Liver (tissue), 8 donors: ENCODE measurements at regions not wholly inside any gene's neighbourhood (a gene's known extent, or its start where the extent isn't known, plus 50 kb on each side); places are given as distances from the start of the nearest gene placed in this dataset.

Experiments
- DNase-seq: peaks from one replicate; pipeline ENCODE4 v3.0.0-alpha.2; 2017; ENCODE audit warnings: low spot score
- H3K27ac ChIP-seq, 2 donors: one replicate each; pipeline ENCODE4 v1.7.0; 2013; ENCODE audit warnings: inconsistent platforms in 2 of 2, low read length in 2 of 2, control low read depth in 1 of 2, low read depth in 1 of 2, mild to moderate bottlenecking in 1 of 2
- H3K27me3 ChIP-seq, 4 donors: one replicate each; pipeline versions ENCODE4 v1.6.1 to v1.7.0; 2013; ENCODE audit warnings: low read length in 3 of 4, inconsistent platforms in 1 of 4, mild to moderate bottlenecking in 1 of 4, moderate library complexity in 1 of 4; ENCODE audit not compliant: control insufficient read depth in 4 of 4, insufficient read depth in 4 of 4
- H3K36me3 ChIP-seq, 4 donors: one replicate each; pipeline versions ENCODE4 v1.6.1 to v1.7.0; 2013; ENCODE audit warnings: low read length in 3 of 4, mild to moderate bottlenecking in 3 of 4, low read depth in 1 of 4, moderate library complexity in 1 of 4; ENCODE audit not compliant: control insufficient read depth in 4 of 4, insufficient read depth in 3 of 4
- H3K4me1 ChIP-seq, 4 donors: one replicate each; pipeline versions ENCODE4 v1.6.1 to v1.7.0; 2013; ENCODE audit warnings: low read length in 3 of 4, mild to moderate bottlenecking in 3 of 4, moderate library complexity in 1 of 4; ENCODE audit not compliant: control insufficient read depth in 4 of 4, insufficient read depth in 4 of 4
- H3K4me3 ChIP-seq, 3 donors: one replicate each; pipeline versions ENCODE4 v1.6.1 to v1.7.0; 2013; ENCODE audit warnings: low read length in 3 of 3, control low read depth in 1 of 3, low read depth in 1 of 3, mild to moderate bottlenecking in 1 of 3
- H3K9ac ChIP-seq, 2 donors: one replicate each; pipeline ENCODE4 v1.7.0; 2013; ENCODE audit warnings: low read length in 2 of 2, mild to moderate bottlenecking in 2 of 2, moderate library complexity in 2 of 2, control low read depth in 1 of 2, low read depth in 1 of 2
- H3K9me3 ChIP-seq, 4 donors: one replicate each; pipeline versions ENCODE4 v1.6.1 to v1.7.0; 2013; ENCODE audit warnings: low read length in 3 of 4; ENCODE audit not compliant: control insufficient read depth in 4 of 4
- EGR1 ChIP-seq, 2 donors: IDR thresholded peaks; 2 replicates each; pipeline ENCODE4 v1.6.1; 2016 to 2018; ENCODE audit warnings: antibody characterized with exemption in 2 of 2, low read depth in 2 of 2
- FOXA1 ChIP-seq: IDR thresholded peaks from 2 replicates; pipeline ENCODE4 v1.6.1; 2016; ENCODE audit warnings: antibody characterized with exemption
- FOXA2 ChIP-seq: IDR thresholded peaks from 2 replicates; pipeline ENCODE4 v1.6.1; 2016; ENCODE audit warnings: antibody characterized with exemption
- GABPA ChIP-seq, 2 donors: IDR thresholded peaks in 1 of 2; conservative IDR thresholded peaks in 1 of 2; 2 replicates each; pipeline ENCODE4 v1.6.1; 2016; ENCODE audit warnings: antibody characterized with exemption in 2 of 2, mild to moderate bottlenecking in 1 of 2, moderate library complexity in 1 of 2
- HNF4A ChIP-seq, 2 donors: conservative IDR thresholded peaks; 2 replicates each; pipeline ENCODE4 v1.6.1; 2016; ENCODE audit warnings: antibody characterized with exemption in 2 of 2, mild to moderate bottlenecking in 2 of 2
- HNF4G ChIP-seq: IDR thresholded peaks from 2 replicates; pipeline ENCODE4 v1.6.1; 2016; ENCODE audit warnings: antibody characterized with exemption
- JUND ChIP-seq, 2 donors: IDR thresholded peaks; 2 replicates each; pipeline ENCODE4 v1.6.1; 2016; ENCODE audit warnings: antibody characterized with exemption in 2 of 2
- NR2F2 ChIP-seq: IDR thresholded peaks from 2 replicates; pipeline ENCODE4 v1.6.1; 2016; ENCODE audit warnings: antibody characterized with exemption
- RAD21 ChIP-seq, 2 donors: IDR thresholded peaks; 2 replicates each; pipeline ENCODE4 v1.6.1; 2016; ENCODE audit warnings: antibody characterized with exemption in 2 of 2, mild to moderate bottlenecking in 2 of 2
- RXRA ChIP-seq, 2 donors: IDR thresholded peaks; 2 replicates each; pipeline ENCODE4 v1.6.1; 2017 to 2018; ENCODE audit warnings: antibody characterized with exemption in 2 of 2, mild to moderate bottlenecking in 1 of 2
- SP1 ChIP-seq: IDR thresholded peaks from 2 replicates; pipeline ENCODE4 v1.6.1; 2018; ENCODE audit warnings: antibody characterized with exemption, mild to moderate bottlenecking
- TAF1 ChIP-seq: conservative IDR thresholded peaks from 2 replicates; pipeline ENCODE4 v1.6.1; 2016; ENCODE audit warnings: antibody characterized with exemption, mild to moderate bottlenecking
- YY1 ChIP-seq: IDR thresholded peaks from 2 replicates; pipeline ENCODE4 v1.6.1; 2016; ENCODE audit warnings: antibody characterized with exemption, mild to moderate bottlenecking
- WGBS: extraction: QIAGEN DNeasy Blood & Tissue Kit; methylation state at CpG from one replicate; pipeline ENCODE4 v1.1.7; 2013; 5-methylcytosine and 5-hydroxymethylcytosine counted together
- TF ChIP-seq, protein P1 (sequence below): IDR thresholded peaks from 2 replicates; pipeline ENCODE4 v1.6.1; 2016; ENCODE audit warnings: antibody characterized with exemption
- TF ChIP-seq, protein P2 (sequence below): fragments of 150-350 bp; IDR thresholded peaks from 2 replicates; pipeline ENCODE4 v1.5.1; 2017; ENCODE audit warnings: improper control_type of control experiment, low read depth, low read length; ENCODE audit not compliant: missing input control
- TF ChIP-seq, protein P3 (sequence below): IDR thresholded peaks from 2 replicates; pipeline ENCODE4 v1.6.1; 2016; ENCODE audit warnings: antibody characterized with exemption, mild to moderate bottlenecking
- TF ChIP-seq, protein P4 (sequence below): IDR thresholded peaks from 2 replicates; pipeline ENCODE4 v1.6.1; 2016; ENCODE audit warnings: antibody characterized with exemption
- TF ChIP-seq, protein P5 (sequence below): IDR thresholded peaks from 2 replicates; pipeline ENCODE4 v1.6.1; 2016; ENCODE audit warnings: antibody characterized with exemption
- donor health status: healthy.
- donor health status: healthy.
- donor health status: healthy.
- donor health status: healthy.
- donor health status: healthy.

DNA sequence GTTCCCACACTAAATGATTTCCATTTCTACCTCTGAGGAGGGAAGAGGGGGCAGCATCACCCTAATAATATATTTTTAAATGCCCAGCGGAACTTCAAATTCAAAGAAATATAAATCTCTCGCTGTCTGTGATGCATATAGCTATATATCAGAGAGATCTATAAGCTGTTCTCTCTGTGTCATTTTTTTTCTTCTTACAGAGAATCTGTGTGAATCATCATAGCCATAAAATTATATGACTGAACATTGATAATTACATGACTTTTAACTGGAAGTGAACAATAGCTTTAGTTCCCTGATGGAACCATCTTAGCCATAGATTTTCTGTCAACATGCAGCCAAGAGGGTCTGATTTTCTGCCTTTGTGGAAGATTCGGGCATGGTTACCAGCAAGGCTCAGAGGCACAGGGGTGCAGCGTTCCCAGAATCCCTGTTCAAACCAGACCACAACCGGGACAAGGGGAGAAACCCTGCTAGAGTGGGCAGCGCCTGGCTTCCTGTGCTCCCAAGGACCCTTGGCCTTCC lies 93.7 kb upstream of the OSMR start:
- DNase-seq, result no peak
- H3K9ac ChIP-seq, result no peak overlapping the region
- no peak for TF ChIP-seq RAD21 (IDR thresholded peaks at IDR 0.05)
- TF ChIP-seq RXRA (IDR thresholded peaks at IDR 0.05), result no peak
- no peak for TF ChIP-seq YY1
- TF ChIP-seq, protein P1, sequence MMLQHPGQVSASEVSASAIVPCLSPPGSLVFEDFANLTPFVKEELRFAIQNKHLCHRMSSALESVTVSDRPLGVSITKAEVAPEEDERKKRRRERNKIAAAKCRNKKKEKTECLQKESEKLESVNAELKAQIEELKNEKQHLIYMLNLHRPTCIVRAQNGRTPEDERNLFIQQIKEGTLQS, result no peak
- TF ChIP-seq, protein P2, sequence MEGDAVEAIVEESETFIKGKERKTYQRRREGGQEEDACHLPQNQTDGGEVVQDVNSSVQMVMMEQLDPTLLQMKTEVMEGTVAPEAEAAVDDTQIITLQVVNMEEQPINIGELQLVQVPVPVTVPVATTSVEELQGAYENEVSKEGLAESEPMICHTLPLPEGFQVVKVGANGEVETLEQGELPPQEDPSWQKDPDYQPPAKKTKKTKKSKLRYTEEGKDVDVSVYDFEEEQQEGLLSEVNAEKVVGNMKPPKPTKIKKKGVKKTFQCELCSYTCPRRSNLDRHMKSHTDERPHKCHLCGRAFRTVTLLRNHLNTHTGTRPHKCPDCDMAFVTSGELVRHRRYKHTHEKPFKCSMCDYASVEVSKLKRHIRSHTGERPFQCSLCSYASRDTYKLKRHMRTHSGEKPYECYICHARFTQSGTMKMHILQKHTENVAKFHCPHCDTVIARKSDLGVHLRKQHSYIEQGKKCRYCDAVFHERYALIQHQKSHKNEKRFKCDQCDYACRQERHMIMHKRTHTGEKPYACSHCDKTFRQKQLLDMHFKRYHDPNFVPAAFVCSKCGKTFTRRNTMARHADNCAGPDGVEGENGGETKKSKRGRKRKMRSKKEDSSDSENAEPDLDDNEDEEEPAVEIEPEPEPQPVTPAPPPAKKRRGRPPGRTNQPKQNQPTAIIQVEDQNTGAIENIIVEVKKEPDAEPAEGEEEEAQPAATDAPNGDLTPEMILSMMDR, result no peak
- TF ChIP-seq, protein P3, sequence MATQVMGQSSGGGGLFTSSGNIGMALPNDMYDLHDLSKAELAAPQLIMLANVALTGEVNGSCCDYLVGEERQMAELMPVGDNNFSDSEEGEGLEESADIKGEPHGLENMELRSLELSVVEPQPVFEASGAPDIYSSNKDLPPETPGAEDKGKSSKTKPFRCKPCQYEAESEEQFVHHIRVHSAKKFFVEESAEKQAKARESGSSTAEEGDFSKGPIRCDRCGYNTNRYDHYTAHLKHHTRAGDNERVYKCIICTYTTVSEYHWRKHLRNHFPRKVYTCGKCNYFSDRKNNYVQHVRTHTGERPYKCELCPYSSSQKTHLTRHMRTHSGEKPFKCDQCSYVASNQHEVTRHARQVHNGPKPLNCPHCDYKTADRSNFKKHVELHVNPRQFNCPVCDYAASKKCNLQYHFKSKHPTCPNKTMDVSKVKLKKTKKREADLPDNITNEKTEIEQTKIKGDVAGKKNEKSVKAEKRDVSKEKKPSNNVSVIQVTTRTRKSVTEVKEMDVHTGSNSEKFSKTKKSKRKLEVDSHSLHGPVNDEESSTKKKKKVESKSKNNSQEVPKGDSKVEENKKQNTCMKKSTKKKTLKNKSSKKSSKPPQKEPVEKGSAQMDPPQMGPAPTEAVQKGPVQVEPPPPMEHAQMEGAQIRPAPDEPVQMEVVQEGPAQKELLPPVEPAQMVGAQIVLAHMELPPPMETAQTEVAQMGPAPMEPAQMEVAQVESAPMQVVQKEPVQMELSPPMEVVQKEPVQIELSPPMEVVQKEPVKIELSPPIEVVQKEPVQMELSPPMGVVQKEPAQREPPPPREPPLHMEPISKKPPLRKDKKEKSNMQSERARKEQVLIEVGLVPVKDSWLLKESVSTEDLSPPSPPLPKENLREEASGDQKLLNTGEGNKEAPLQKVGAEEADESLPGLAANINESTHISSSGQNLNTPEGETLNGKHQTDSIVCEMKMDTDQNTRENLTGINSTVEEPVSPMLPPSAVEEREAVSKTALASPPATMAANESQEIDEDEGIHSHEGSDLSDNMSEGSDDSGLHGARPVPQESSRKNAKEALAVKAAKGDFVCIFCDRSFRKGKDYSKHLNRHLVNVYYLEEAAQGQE, result no peak
- no peak for TF ChIP-seq HNF4A (conservative IDR thresholded peaks at IDR 0.05)
- TF ChIP-seq FOXA2, result no peak
- TF ChIP-seq SP1, result no peak
- TF ChIP-seq, protein P4, sequence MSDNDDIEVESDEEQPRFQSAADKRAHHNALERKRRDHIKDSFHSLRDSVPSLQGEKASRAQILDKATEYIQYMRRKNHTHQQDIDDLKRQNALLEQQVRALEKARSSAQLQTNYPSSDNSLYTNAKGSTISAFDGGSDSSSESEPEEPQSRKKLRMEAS, result no peak
- no peak for TF ChIP-seq TAF1
- TF ChIP-seq GABPA (IDR thresholded peaks at IDR 0.05 in 1 of 2, conservative IDR thresholded peaks at IDR 0.05 in 1 of 2), result no peak
- TF ChIP-seq EGR1 (IDR thresholded peaks at IDR 0.05; ENCODE audit: low read depth in 2 of 2), result no peak
- no peak for TF ChIP-seq JUND (IDR thresholded peaks at IDR 0.05)
- TF ChIP-seq HNF4G, result no peak
- TF ChIP-seq, protein P5, sequence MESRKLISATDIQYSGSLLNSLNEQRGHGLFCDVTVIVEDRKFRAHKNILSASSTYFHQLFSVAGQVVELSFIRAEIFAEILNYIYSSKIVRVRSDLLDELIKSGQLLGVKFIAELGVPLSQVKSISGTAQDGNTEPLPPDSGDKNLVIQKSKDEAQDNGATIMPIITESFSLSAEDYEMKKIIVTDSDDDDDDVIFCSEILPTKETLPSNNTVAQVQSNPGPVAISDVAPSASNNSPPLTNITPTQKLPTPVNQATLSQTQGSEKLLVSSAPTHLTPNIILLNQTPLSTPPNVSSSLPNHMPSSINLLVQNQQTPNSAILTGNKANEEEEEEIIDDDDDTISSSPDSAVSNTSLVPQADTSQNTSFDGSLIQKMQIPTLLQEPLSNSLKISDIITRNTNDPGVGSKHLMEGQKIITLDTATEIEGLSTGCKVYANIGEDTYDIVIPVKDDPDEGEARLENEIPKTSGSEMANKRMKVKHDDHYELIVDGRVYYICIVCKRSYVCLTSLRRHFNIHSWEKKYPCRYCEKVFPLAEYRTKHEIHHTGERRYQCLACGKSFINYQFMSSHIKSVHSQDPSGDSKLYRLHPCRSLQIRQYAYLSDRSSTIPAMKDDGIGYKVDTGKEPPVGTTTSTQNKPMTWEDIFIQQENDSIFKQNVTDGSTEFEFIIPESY, result no peak
- TF ChIP-seq FOXA1, result no peak
- TF ChIP-seq NR2F2, result no peak
- H3K36me3 ChIP-seq, result no peaks in the 10 kb centered on the region
- H3K9me3 ChIP-seq, result no peaks in the 10 kb centered on the region
- no peaks in the 10 kb centered on the region for H3K4me1 ChIP-seq
- H3K27ac ChIP-seq, result no peak overlapping the region
- WGBS, result 84% methylated on average over 6 of the region's 6 CpGs
- H3K4me3 ChIP-seq, result no peak overlapping the region
- H3K27me3 ChIP-seq, result no peaks in the 10 kb centered on the region
